ENCODE measurements at regions not wholly inside any gene's neighbourhood (a gene's known extent, or its start where the extent isn't known, plus 50 kb on each side); places are given as distances from the start of the nearest gene placed in this dataset.

GRCh38 chr1:81519987-81520386 is 280.7 kb upstream of the ADGRL2 start:
- ChIA-PET CTCF (no interaction called here), POLR2A (no interaction called here)
- Histone ChIP-seq H3K4me1 (ENCODE audit: control insufficient read depth, insufficient read depth, low read length) (no peaks in the 10 kb centered on the region), H3K27me3 (ENCODE audit: control insufficient read depth, insufficient read depth, low read length) (no peaks in the 10 kb centered on the region), H3K27ac (ENCODE audit: low read length) (no peak overlapping the region), H3K4me3 (ENCODE audit: low read depth in 2 of 2, low read length in 2 of 2) (no peak overlapping the region), H3K9me3 (ENCODE audit: control insufficient read depth, insufficient read depth, low read depth, low read length) (no peaks in the 10 kb centered on the region), H3K36me3 (ENCODE audit: control insufficient read depth, insufficient read depth, low read length) (no peaks in the 10 kb centered on the region)
- DNase-seq (ENCODE audit: low read depth, low spot score), result no peak
- no peak for ATAC-seq
- in situ Hi-C loops (cut with HindIII; ENCODE audit: low pct_unique_long_range_greater_than_20kb, low sequenced_read_pairs), result no loop called here
- TF ChIP-seq CTCF (IDR thresholded peaks at IDR 0.05), result no peak
- TF ChIP-seq SIN3A (IDR thresholded peaks at IDR 0.05; ENCODE audit: borderline replicate concordance, insufficient read depth, low read depth, low read length), result no peak
- TF ChIP-seq REST (IDR thresholded peaks at IDR 0.05; ENCODE audit: insufficient read depth in 1 of 2, low read depth in 2 of 2, low read length in 1 of 2), result no peak
- no peak for TF ChIP-seq POLR2AphosphoS5 (IDR thresholded peaks at IDR 0.05; ENCODE audit: low read depth, low read length)
- TF ChIP-seq TCF7L2 (IDR thresholded peaks at IDR 0.05; ENCODE audit: low read depth, low read length), result no peak
- intact Hi-C loops (cut with micrococcal nuclease; ENCODE audit: unreplicated experiment), result no loop called here
- BruUV-seq (replicated peaks), result no TSS peak

DNA sequence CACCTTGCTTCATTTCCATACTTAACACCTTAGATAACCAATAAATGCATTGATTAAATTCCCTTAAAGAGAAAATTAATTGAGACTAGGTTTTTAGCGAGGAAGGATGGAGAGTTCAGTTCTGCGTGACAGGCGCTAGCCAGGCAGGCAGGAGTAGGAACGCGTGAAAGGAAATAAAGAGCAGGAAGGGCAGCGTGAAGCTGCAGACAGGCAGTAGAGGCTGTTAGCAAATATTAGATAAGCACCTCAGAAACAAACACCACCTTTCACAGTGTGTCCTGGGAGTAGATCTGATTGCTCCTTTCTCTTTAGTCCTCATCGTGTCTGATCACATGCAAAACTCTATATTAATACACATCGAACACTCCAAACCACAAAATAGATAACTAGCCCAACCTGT is 282.7 kb upstream of the ADGRL2 start:
- H3K9me3 ChIP-seq (ENCODE audit: control insufficient read depth, insufficient read depth, low read depth, low read length), result no peaks in the 10 kb centered on the region
- no TSS peak for BruUV-seq (replicated peaks)

More for the DNA sequence above, 282.7 kb upstream of the ADGRL2 start:
- ATAC-seq (no peak), DNase-seq (ENCODE audit: low read depth, low spot score) (no peak)
- TF ChIP-seq SIN3A (IDR thresholded peaks at IDR 0.05; ENCODE audit: borderline replicate concordance, insufficient read depth, low read depth, low read length), result no peak
- no peak for TF ChIP-seq POLR2AphosphoS5 (IDR thresholded peaks at IDR 0.05; ENCODE audit: low read depth, low read length)
- no peak for TF ChIP-seq REST (IDR thresholded peaks at IDR 0.05; ENCODE audit: insufficient read depth in 1 of 2, low read depth in 2 of 2, low read length in 1 of 2)
- TF ChIP-seq CTCF (IDR thresholded peaks at IDR 0.05), result no peak
- no peak for TF ChIP-seq TCF7L2 (IDR thresholded peaks at IDR 0.05; ENCODE audit: low read depth, low read length)
- no peaks in the 10 kb centered on the region for H3K4me1 ChIP-seq (ENCODE audit: control insufficient read depth, insufficient read depth, low read length)
- intact Hi-C loops (cut with micrococcal nuclease; ENCODE audit: unreplicated experiment) (no loop called here), in situ Hi-C loops (cut with HindIII; ENCODE audit: low pct_unique_long_range_greater_than_20kb, low sequenced_read_pairs) (no loop called here)
- ChIA-PET POLR2A (no interaction called here), CTCF (no interaction called here)
- H3K27me3 ChIP-seq (ENCODE audit: control insufficient read depth, insufficient read depth, low read length), result no peaks in the 10 kb centered on the region
- H3K36me3 ChIP-seq (ENCODE audit: control insufficient read depth, insufficient read depth, low read length), result no peaks in the 10 kb centered on the region
- no peak overlapping the region for H3K27ac ChIP-seq (ENCODE audit: low read length)
- H3K4me3 ChIP-seq (ENCODE audit: low read depth in 2 of 2, low read length in 2 of 2), result no peak overlapping the region

Measured in Panc1 (cell line).